ENCODE measurements at regions not wholly inside any gene's neighbourhood (a gene's known extent, or its start where the extent isn't known, plus 50 kb on each side); places are given as distances from the start of the nearest gene placed in this dataset.
"Not testable (repeated sequence)": the region's sequence is repeated elsewhere in the genome, so short reads cannot be mapped to it uniquely, and the experiment has no call there.

- DNase-seq (ENCODE audit: extremely low read depth, low read depth), result no peak
These were observed 431.8 kb downstream of the SOCS6 start for GRCh38 chr18:70720607-70721006.

- DNase-seq (ENCODE audit: extremely low read depth, low read depth), result no peak
These were observed 420.9 kb downstream of the SOCS6 start for GRCh38 chr18:70709720-70710119.

- no peak for DNase-seq (ENCODE audit: extremely low read depth, low read depth)
These were observed 420.3 kb downstream of the SOCS6 start for GRCh38 chr18:70709144-70709543.

- DNase-seq (ENCODE audit: extremely low read depth, low read depth), result no peak
These were observed 417.1 kb downstream of the SOCS6 start for GRCh38 chr18:70705831-70706416.

GRCh38 chr18:70700496-70700895 lies 411.7 kb downstream of the SOCS6 start:
- no peak for DNase-seq (ENCODE audit: extremely low read depth, low read depth)

- no peak for DNase-seq (ENCODE audit: extremely low read depth, low read depth)
These were observed 409.7 kb downstream of the SOCS6 start for GRCh38 chr18:70698574-70698973.

- no peak for DNase-seq (ENCODE audit: extremely low read depth, low read depth)
These were observed 404.4 kb downstream of the SOCS6 start for GRCh38 chr18:70693246-70693645.

- not testable (repeated sequence) for DNase-seq (ENCODE audit: extremely low read depth, low read depth)
These were observed 400.9 kb downstream of the SOCS6 start for GRCh38 chr18:70689765-70690164.

GRCh38 chr18:70688286-70688685 lies 399.4 kb downstream of the SOCS6 start:
- no peak for DNase-seq (ENCODE audit: extremely low read depth, low read depth)

- DNase-seq (ENCODE audit: extremely low read depth, low read depth), result no peak
These were observed 396.0 kb downstream of the SOCS6 start for GRCh38 chr18:70684821-70685220.

GRCh38 chr18:70683263-70683662 lies 394.4 kb downstream of the SOCS6 start:
- no peak for DNase-seq (ENCODE audit: extremely low read depth, low read depth)

GRCh38 chr18:70674896-70675295 lies 386.1 kb downstream of the SOCS6 start:
- no peak for DNase-seq (ENCODE audit: extremely low read depth, low read depth)

- no peak for DNase-seq (ENCODE audit: extremely low read depth, low read depth)
These were observed 385.0 kb downstream of the SOCS6 start for GRCh38 chr18:70673831-70674230.

GRCh38 chr18:70672581-70672980 lies 383.7 kb downstream of the SOCS6 start:
- DNase-seq (ENCODE audit: extremely low read depth, low read depth), result no peak

GRCh38 chr18:70671889-70672565 lies 383.2 kb downstream of the SOCS6 start:
- no peak for DNase-seq (ENCODE audit: extremely low read depth, low read depth)

GRCh38 chr18:70666936-70667335 lies 378.1 kb downstream of the SOCS6 start:
- no peak for DNase-seq (ENCODE audit: extremely low read depth, low read depth)

GRCh38 chr18:70663141-70663540 lies 374.3 kb downstream of the SOCS6 start:
- no peak for DNase-seq (ENCODE audit: extremely low read depth, low read depth)

- no peak for DNase-seq (ENCODE audit: extremely low read depth, low read depth)
These were observed 373.7 kb downstream of the SOCS6 start for GRCh38 chr18:70662588-70662987.

- DNase-seq (ENCODE audit: extremely low read depth, low read depth), result no peak
These were observed 370.4 kb downstream of the SOCS6 start for GRCh38 chr18:70659036-70659925.

- no peak for DNase-seq (ENCODE audit: extremely low read depth, low read depth)
These were observed 364.8 kb downstream of the SOCS6 start for GRCh38 chr18:70653671-70654070.

- DNase-seq (ENCODE audit: extremely low read depth, low read depth), result no peak
These were observed 362.0 kb downstream of the SOCS6 start for GRCh38 chr18:70650878-70651277.

GRCh38 chr18:70649683-70650082 lies 360.8 kb downstream of the SOCS6 start:
- DNase-seq (ENCODE audit: extremely low read depth, low read depth), result no peak
